ENCODE measurements at regions not wholly inside any gene's neighbourhood (a gene's known extent, or its start where the extent isn't known, plus 50 kb on each side); places are given as distances from the start of the nearest gene placed in this dataset.

GRCh38 chr18:14031053-14031452 lies 101.2 kb downstream of the ZNF519 start:
- ATAC-seq: no peak
- H3K36me3 Mint-ChIP-seq: no peaks in the 10 kb centered on the region
- peaks cover 3% of the 10 kb centered on the region for H3K9me3 Mint-ChIP-seq
- H3K4me1 Mint-ChIP-seq: no peaks in the 10 kb centered on the region
- H3K27me3 Mint-ChIP-seq: peaks cover 7% of the 10 kb centered on the region
- no peak overlapping the region for H3K4me3 Mint-ChIP-seq
- H3K27ac Mint-ChIP-seq: no peak overlapping the region

GRCh38 chr18:14029512-14029911 lies 102.7 kb downstream of the ZNF519 start:
- Mint-ChIP-seq H3K27ac (no peak overlapping the region), H3K4me1 (no peaks in the 10 kb centered on the region), H3K4me3 (no peak overlapping the region), H3K36me3 (no peaks in the 10 kb centered on the region), H3K9me3 (peaks cover 3% of the 10 kb centered on the region), H3K27me3 (peaks cover 7% of the 10 kb centered on the region)
- ATAC-seq: no peak

- no peak overlapping the region for H3K4me3 Mint-ChIP-seq
- no peak overlapping the region for H3K27ac Mint-ChIP-seq
- ATAC-seq: no peak
- peaks cover 3% of the 10 kb centered on the region for H3K9me3 Mint-ChIP-seq
- H3K36me3 Mint-ChIP-seq: no peaks in the 10 kb centered on the region
- H3K4me1 Mint-ChIP-seq: no peaks in the 10 kb centered on the region
- H3K27me3 Mint-ChIP-seq: peaks cover 7% of the 10 kb centered on the region
These were observed 106.0 kb downstream of the ZNF519 start for GRCh38 chr18:14026199-14026598.

GRCh38 chr18:14025306-14025940 lies 106.8 kb downstream of the ZNF519 start:
- H3K27ac Mint-ChIP-seq: no peak overlapping the region
- no peaks in the 10 kb centered on the region for H3K36me3 Mint-ChIP-seq
- ATAC-seq: no peak

GRCh38 chr18:14015416-14015815 lies 100.1 kb upstream of the MC2R start:
- Mint-ChIP-seq H3K27me3 (no peaks in the 10 kb centered on the region), H3K9me3 (no peaks in the 10 kb centered on the region), H3K36me3 (no peaks in the 10 kb centered on the region), H3K4me1 (no peaks in the 10 kb centered on the region), H3K27ac (no peak overlapping the region), H3K4me3 (no peak overlapping the region)
- ATAC-seq: no peak

More at GRCh38 chr18:14025306-14025940, 106.8 kb downstream of the ZNF519 start:
- Mint-ChIP-seq H3K4me1 (no peaks in the 10 kb centered on the region), H3K4me3 (no peak overlapping the region), H3K27me3 (peaks cover 7% of the 10 kb centered on the region), H3K9me3 (peaks cover 3% of the 10 kb centered on the region)

- Mint-ChIP-seq H3K27ac (no peak overlapping the region), H3K36me3 (no peaks in the 10 kb centered on the region), H3K9me3 (no peaks in the 10 kb centered on the region), H3K27me3 (no peaks in the 10 kb centered on the region), H3K4me3 (no peak overlapping the region), H3K4me1 (no peaks in the 10 kb centered on the region)
- ATAC-seq: no peak
These were observed 99.1 kb upstream of the MC2R start for GRCh38 chr18:14014456-14014855.

- Mint-ChIP-seq H3K4me3 (no peak overlapping the region), H3K36me3 (no peaks in the 10 kb centered on the region), H3K27ac (no peak overlapping the region), H3K27me3 (no peaks in the 10 kb centered on the region), H3K9me3 (no peaks in the 10 kb centered on the region), H3K4me1 (no peaks in the 10 kb centered on the region)
- ATAC-seq: no peak
These were observed 85.5 kb upstream of the MC2R start for GRCh38 chr18:14000884-14001283.

GRCh38 chr18:13999231-13999630 lies 83.9 kb upstream of the MC2R start:
- H3K27ac Mint-ChIP-seq: no peak overlapping the region
- no peaks in the 10 kb centered on the region for H3K4me1 Mint-ChIP-seq
- H3K36me3 Mint-ChIP-seq: no peaks in the 10 kb centered on the region
- no peaks in the 10 kb centered on the region for H3K9me3 Mint-ChIP-seq
- H3K4me3 Mint-ChIP-seq: no peak overlapping the region
- ATAC-seq: no peak
- H3K27me3 Mint-ChIP-seq: no peaks in the 10 kb centered on the region

GRCh38 chr18:13998571-13998970 lies 83.2 kb upstream of the MC2R start:
- no peaks in the 10 kb centered on the region for H3K9me3 Mint-ChIP-seq

GRCh38 chr18:13993730-13994129 lies 78.4 kb upstream of the MC2R start:
- Mint-ChIP-seq H3K4me3 (no peak overlapping the region), H3K36me3 (no peaks in the 10 kb centered on the region), H3K4me1 (no peaks in the 10 kb centered on the region), H3K27ac (no peak overlapping the region), H3K9me3 (peaks cover 3% of the 10 kb centered on the region), H3K27me3 (no peaks in the 10 kb centered on the region)
- ATAC-seq: no peak

More at GRCh38 chr18:13998571-13998970, 83.2 kb upstream of the MC2R start:
- Mint-ChIP-seq H3K4me3 (no peak overlapping the region), H3K27me3 (no peaks in the 10 kb centered on the region), H3K36me3 (no peaks in the 10 kb centered on the region), H3K27ac (no peak overlapping the region), H3K4me1 (no peaks in the 10 kb centered on the region)
- ATAC-seq: peak; percentile 27

- no peak overlapping the region for H3K27ac Mint-ChIP-seq
- peaks cover 3% of the 10 kb centered on the region for H3K9me3 Mint-ChIP-seq
- H3K4me3 Mint-ChIP-seq: no peak overlapping the region
- H3K4me1 Mint-ChIP-seq: no peaks in the 10 kb centered on the region
- no peaks in the 10 kb centered on the region for H3K36me3 Mint-ChIP-seq
- no peak for ATAC-seq
- H3K27me3 Mint-ChIP-seq: no peaks in the 10 kb centered on the region
These were observed 77.6 kb upstream of the MC2R start for GRCh38 chr18:13992826-13993540.

- ATAC-seq: no peak
- H3K27me3 Mint-ChIP-seq: peaks cover 18% of the 10 kb centered on the region
These were observed 73.9 kb upstream of the MC2R start for GRCh38 chr18:13989199-13989598.

GRCh38 chr18:13987956-13988355 lies 72.6 kb upstream of the MC2R start:
- ATAC-seq: no peak
- H3K4me1 Mint-ChIP-seq: no peaks in the 10 kb centered on the region
- H3K27me3 Mint-ChIP-seq: peaks cover 30% of the 10 kb centered on the region
- H3K4me3 Mint-ChIP-seq: no peak overlapping the region
- H3K9me3 Mint-ChIP-seq: peaks cover 3% of the 10 kb centered on the region
- H3K27ac Mint-ChIP-seq: no peak overlapping the region
- no peaks in the 10 kb centered on the region for H3K36me3 Mint-ChIP-seq

More at GRCh38 chr18:13989199-13989598, 73.9 kb upstream of the MC2R start:
- Mint-ChIP-seq H3K9me3 (peaks cover 3% of the 10 kb centered on the region), H3K36me3 (no peaks in the 10 kb centered on the region), H3K27ac (no peak overlapping the region), H3K4me3 (no peak overlapping the region), H3K4me1 (no peaks in the 10 kb centered on the region)

GRCh38 chr18:13984080-13984479 lies 68.7 kb upstream of the MC2R start:
- no peak for ATAC-seq
- H3K27me3 Mint-ChIP-seq: peaks cover 35% of the 10 kb centered on the region
- H3K4me1 Mint-ChIP-seq: no peaks in the 10 kb centered on the region
- no peak overlapping the region for H3K4me3 Mint-ChIP-seq
- H3K9me3 Mint-ChIP-seq: no peaks in the 10 kb centered on the region
- no peaks in the 10 kb centered on the region for H3K36me3 Mint-ChIP-seq
- no peak overlapping the region for H3K27ac Mint-ChIP-seq

- no peak for ATAC-seq
- no peaks in the 10 kb centered on the region for H3K4me1 Mint-ChIP-seq
- H3K4me3 Mint-ChIP-seq: no peak overlapping the region
- H3K36me3 Mint-ChIP-seq: no peaks in the 10 kb centered on the region
- peaks cover 35% of the 10 kb centered on the region for H3K27me3 Mint-ChIP-seq
- H3K9me3 Mint-ChIP-seq: no peaks in the 10 kb centered on the region
- H3K27ac Mint-ChIP-seq: no peak overlapping the region
These were observed 68.2 kb upstream of the MC2R start for GRCh38 chr18:13983506-13983905.

- ATAC-seq: no peak
These were observed 66.8 kb upstream of the MC2R start for GRCh38 chr18:13982126-13982525.

More at GRCh38 chr18:13982126-13982525, 66.8 kb upstream of the MC2R start:
- Mint-ChIP-seq H3K9me3 (no peaks in the 10 kb centered on the region), H3K4me1 (no peaks in the 10 kb centered on the region), H3K27ac (no peak overlapping the region), H3K4me3 (no peak overlapping the region), H3K27me3 (peaks cover 35% of the 10 kb centered on the region), H3K36me3 (no peaks in the 10 kb centered on the region)

All from stimulated activated memory B cell treated with anti-CD40 and anti-IgM and Interleukin-4, amounts not matched to agents 10 μg/mL and 1 μg/mL and 100 μg/mL, for 72 hours (primary cell).